GM23248 (cell line): ENCODE measurements at regions not wholly inside any gene's neighbourhood (a gene's known extent, or its start where the extent isn't known, plus 50 kb on each side); places are given as distances from the start of the nearest gene placed in this dataset.
"Not testable (repeated sequence)": the region's sequence is repeated elsewhere in the genome, so short reads cannot be mapped to it uniquely, and the experiment has no call there.

ENCODE experiments used
- DNase-seq: peaks from one replicate; pipeline ENCODE4 v3.0.0-alpha.2; 2015
- H2AFZ ChIP-seq: fragments of 200-600 bp; sonication (generic); 2 replicates; pipeline ENCODE4 v1.6.1; 2016; ENCODE audit warnings: antibody characterized with exemption
- H3F3A ChIP-seq: fragments of 200-600 bp; sonication (generic); 2 replicates; pipeline ENCODE4 v1.6.1; 2016; ENCODE audit warnings: mild to moderate bottlenecking, antibody characterized with exemption, mixed run types; ENCODE audit not compliant: insufficient read depth
- H3K27ac ChIP-seq: fragments of 200-600 bp; sonication (generic); 2 replicates; pipeline ENCODE4 v1.5.1; 2016; ENCODE audit warnings: mild to moderate bottlenecking
- H3K27me3 ChIP-seq: fragments of 200-600 bp; sonication (generic); replicated peaks from 2 replicates; pipeline ENCODE4 v1.6.1; 2016; ENCODE audit warnings: mild to moderate bottlenecking; ENCODE audit not compliant: insufficient read depth
- H3K36me3 ChIP-seq: fragments of 200-600 bp; sonication (generic); 2 replicates; pipeline ENCODE4 v1.6.1; 2016; ENCODE audit warnings: low read depth, mild to moderate bottlenecking
- H3K4me1 ChIP-seq: fragments of 200-600 bp; sonication (generic); 2 replicates; pipeline ENCODE4 v1.6.1; 2016; ENCODE audit warnings: mild to moderate bottlenecking; ENCODE audit not compliant: insufficient read depth
- H3K4me2 ChIP-seq: fragments of 200-600 bp; sonication (generic); one replicate; pipeline ENCODE4 v1.6.1; 2016; ENCODE audit warnings: mild to moderate bottlenecking; ENCODE audit not compliant: unreplicated experiment
- H3K4me3 ChIP-seq: fragments of 200-600 bp; sonication (generic); 2 replicates; pipeline ENCODE4 v1.5.1; 2016; ENCODE audit warnings: mild to moderate bottlenecking
- H3K79me2 ChIP-seq: fragments of 200-600 bp; sonication (generic); 2 replicates; pipeline ENCODE4 v1.6.1; 2016; ENCODE audit warnings: mild to moderate bottlenecking; ENCODE audit not compliant: insufficient read depth
- H3K9ac ChIP-seq: fragments of 200-600 bp; sonication (generic); 2 replicates; pipeline ENCODE4 v1.6.1; 2016; ENCODE audit warnings: mild to moderate bottlenecking
- H3K9me2 ChIP-seq: fragments of 200-600 bp; sonication (generic); 2 replicates; pipeline ENCODE4 v1.6.1; 2016; ENCODE audit warnings: mixed run types, mild to moderate bottlenecking, moderate library complexity; ENCODE audit not compliant: insufficient read depth
- H3K9me3 ChIP-seq: fragments of 200-600 bp; sonication (generic); one replicate; pipeline ENCODE4 v1.6.1; 2017; ENCODE audit warnings: low read depth
- H4K20me1 ChIP-seq: fragments of 200-600 bp; sonication (generic); 2 replicates; pipeline ENCODE4 v1.6.0; 2016; ENCODE audit not compliant: insufficient read depth
- EZH2 ChIP-seq: fragments of 200-600 bp; sonication (generic); IDR thresholded peaks from 2 replicates; pipeline ENCODE4 v1.6.1; 2018; ENCODE audit warnings: antibody characterized with exemption, mild to moderate bottlenecking; ENCODE audit not compliant: insufficient read depth, poor library complexity, severe bottlenecking
- EZH2phosphoT487 ChIP-seq: fragments of 200-600 bp; sonication (generic); IDR thresholded peaks from 2 replicates; pipeline ENCODE4 v1.6.1; 2018; ENCODE audit warnings: antibody characterized with exemption, moderate library complexity, mild to moderate bottlenecking, low read depth; ENCODE audit not compliant: insufficient read depth
- WGBS, 2 experiments: methylation state at CpG; one replicate each; pipeline ENCODE4 v1.1.6; 2015 to 2017; ENCODE audit warnings: low lambda C conversion rate in 2 of 2, low coverage in 1 of 2; ENCODE audit errors: missing lambda C conversion rate in 2 of 2; 5-methylcytosine and 5-hydroxymethylcytosine counted together
- in situ Hi-C: fragments of 300-500 bp; cut with MboI; formaldehyde crosslinking; loops from 2 replicates; pipeline ENCODE4 v1.15.0; 2020

DNA sequence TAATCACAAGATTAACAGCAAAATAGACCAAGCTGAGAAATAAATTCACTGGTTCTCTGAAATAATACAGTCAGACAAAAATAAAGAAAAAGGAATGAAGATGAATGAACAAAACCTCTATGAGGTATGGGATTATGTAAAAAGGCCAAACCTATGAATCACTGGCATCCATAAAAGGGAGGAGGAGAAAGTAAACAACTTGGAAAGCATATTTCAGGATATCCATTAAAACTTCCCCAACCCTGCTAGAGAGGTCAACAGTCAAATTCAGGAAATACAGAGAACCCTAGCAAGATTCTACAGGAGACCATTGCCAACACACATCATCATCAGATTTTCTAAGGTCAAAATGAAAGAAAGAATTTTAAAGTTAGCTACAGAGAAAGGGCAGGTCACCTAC, 649.7 kb upstream of the CBLB start:
- DNase-seq = peak; percentile 50
- H3K79me2 ChIP-seq = no peaks in the 10 kb centered on the region
- peak overlapping the region; percentile 12 for H3K4me2 ChIP-seq
- no peaks in the 10 kb centered on the region for H3K27me3 ChIP-seq
- H2AFZ ChIP-seq = peak overlapping the region; percentile 34
- no peak overlapping the region for H3K9ac ChIP-seq
- peaks cover 4% of the 10 kb centered on the region; the same call in 1 of the 2 replicates for H3F3A ChIP-seq
- in situ Hi-C loops = no loop called here
- H3K36me3 ChIP-seq = no peaks in the 10 kb centered on the region
- no peaks in the 10 kb centered on the region for H3K9me3 ChIP-seq
- H3K9me2 ChIP-seq = peaks cover 11% of the 10 kb centered on the region; the same call in 1 of the 2 replicates
- H3K4me3 ChIP-seq = no peak overlapping the region
- H3K4me1 ChIP-seq = peaks cover 9% of the 10 kb centered on the region
- H4K20me1 ChIP-seq = no peaks in the 10 kb centered on the region
- TF ChIP-seq EZH2phosphoT487 = no peak
- TF ChIP-seq EZH2 = no peak
- H3K27ac ChIP-seq = 0 out of 2 replicates have a peak overlapping the region, but pooled peaks have one; percentile 9

DNA sequence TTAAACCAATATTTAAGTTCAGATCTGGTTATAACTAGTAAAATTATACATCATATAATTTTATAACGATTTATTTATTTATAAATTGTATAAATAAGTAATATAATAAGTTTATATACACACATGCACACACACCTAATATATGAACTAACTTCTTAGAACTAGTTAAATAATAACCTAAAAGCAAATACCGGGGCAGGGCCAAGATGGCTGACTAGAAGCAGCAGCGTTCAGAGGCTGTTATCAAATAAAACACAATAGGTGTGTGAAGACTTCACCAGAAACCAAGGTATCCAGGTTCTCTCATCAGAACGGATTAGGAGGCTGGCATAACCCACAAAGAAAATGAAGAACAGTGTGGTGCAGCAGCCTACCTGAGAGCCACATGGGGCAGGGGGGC, 653.6 kb upstream of the CBLB start:
- Histone ChIP-seq H3K4me2 (no peak overlapping the region), H3K27ac (no peak overlapping the region), H3K79me2 (no peaks in the 10 kb centered on the region), H3K4me1 (peaks cover 9% of the 10 kb centered on the region), H3K9me3 (no peaks in the 10 kb centered on the region), H4K20me1 (no peaks in the 10 kb centered on the region), H3K4me3 (no peak overlapping the region), H3K27me3 (no peaks in the 10 kb centered on the region), H3F3A (peaks cover 4% of the 10 kb centered on the region; the same call in 1 of the 2 replicates), H3K36me3 (no peaks in the 10 kb centered on the region), H3K9ac (no peak overlapping the region), H2AFZ (no peak overlapping the region), H3K9me2 (peaks cover 11% of the 10 kb centered on the region; the same call in 1 of the 2 replicates)
- in situ Hi-C loops = no loop called here
- no peak for DNase-seq
- no peak for TF ChIP-seq EZH2
- TF ChIP-seq EZH2phosphoT487 = no peak
- WGBS, 2 experiments = 74 to 79% methylated on average over 4 of the region's 4 CpGs

GRCh38 chr3:106528932-106529331, 660.1 kb upstream of the CBLB start:
- Histone ChIP-seq H3K9me3 (no peaks in the 10 kb centered on the region), H3K9ac (no peak overlapping the region), H3K27ac (no peak overlapping the region), H3K4me1 (0 out of 2 replicates have a peak, but pooled peaks cover 8% of the 10 kb centered on the region), H3K27me3 (no peaks in the 10 kb centered on the region), H3F3A (no peaks in the 10 kb centered on the region), H2AFZ (no peak overlapping the region), H4K20me1 (no peaks in the 10 kb centered on the region), H3K79me2 (no peaks in the 10 kb centered on the region), H3K36me3 (no peaks in the 10 kb centered on the region), H3K4me2 (no peak overlapping the region), H3K9me2 (no peaks in the 10 kb centered on the region), H3K4me3 (no peak overlapping the region)
- in situ Hi-C loops = no loop called here
- no peak for TF ChIP-seq EZH2phosphoT487
- TF ChIP-seq EZH2 = no peak
- no peak for DNase-seq
- 83 to 85% methylated on average over 4 of the region's 4 CpGs for WGBS, 2 experiments

DNA sequence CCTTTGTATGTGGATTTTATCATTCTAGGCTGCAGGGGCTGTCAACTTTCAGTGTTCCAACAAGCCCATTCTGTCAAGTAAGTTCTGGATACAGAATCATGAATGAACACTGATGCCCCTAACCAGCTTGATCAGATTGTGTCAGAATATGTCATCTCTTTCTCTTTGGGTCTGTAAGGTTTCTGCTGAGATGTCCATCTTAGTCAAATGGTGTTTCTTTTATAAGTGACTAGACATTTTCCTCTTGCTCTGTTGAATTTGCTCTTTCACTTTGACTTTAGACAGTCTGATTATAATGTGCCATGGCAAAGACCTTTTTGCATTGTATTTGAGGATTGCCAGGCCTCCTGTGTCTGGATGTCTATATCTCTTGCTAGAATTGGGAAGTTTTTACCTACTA, 660.9 kb upstream of the CBLB start:
- TF ChIP-seq EZH2phosphoT487 (no peak), EZH2 (no peak)
- H3F3A ChIP-seq = no peaks in the 10 kb centered on the region
- H4K20me1 ChIP-seq = no peaks in the 10 kb centered on the region
- 0 out of 2 replicates have a peak, but pooled peaks cover 8% of the 10 kb centered on the region for H3K4me1 ChIP-seq
- H3K27ac ChIP-seq = no peak overlapping the region
- no peak overlapping the region for H3K4me3 ChIP-seq
- no peak overlapping the region for H2AFZ ChIP-seq
- no peaks in the 10 kb centered on the region for H3K9me3 ChIP-seq
- no peaks in the 10 kb centered on the region for H3K36me3 ChIP-seq
- H3K9me2 ChIP-seq = no peaks in the 10 kb centered on the region
- in situ Hi-C loops = no loop called here
- no peaks in the 10 kb centered on the region for H3K27me3 ChIP-seq
- H3K4me2 ChIP-seq = no peak overlapping the region
- no peak for DNase-seq
- H3K79me2 ChIP-seq = no peaks in the 10 kb centered on the region
- H3K9ac ChIP-seq = no peak overlapping the region

- 94% methylated on average over 1 of the region's 1 CpG for WGBS, 2 experiments
- no peak overlapping the region for H2AFZ ChIP-seq
- no peak for TF ChIP-seq EZH2phosphoT487
- H3K36me3 ChIP-seq = no peaks in the 10 kb centered on the region
- no peaks in the 10 kb centered on the region for H3K9me2 ChIP-seq
- H3K27ac ChIP-seq = no peak overlapping the region
- H3F3A ChIP-seq = no peaks in the 10 kb centered on the region
- no peaks in the 10 kb centered on the region for H3K9me3 ChIP-seq
- H3K9ac ChIP-seq = no peak overlapping the region
- no peaks in the 10 kb centered on the region for H4K20me1 ChIP-seq
- in situ Hi-C loops = no loop called here
- H3K4me2 ChIP-seq = no peak overlapping the region
- no peaks in the 10 kb centered on the region for H3K27me3 ChIP-seq
- DNase-seq = no peak
- no peaks in the 10 kb centered on the region for H3K79me2 ChIP-seq
- H3K4me1 ChIP-seq = 0 out of 2 replicates have a peak, but pooled peaks cover 8% of the 10 kb centered on the region
- H3K4me3 ChIP-seq = no peak overlapping the region
Observed at GRCh38 chr3:106530367-106530766, 661.6 kb upstream of the CBLB start.

DNA sequence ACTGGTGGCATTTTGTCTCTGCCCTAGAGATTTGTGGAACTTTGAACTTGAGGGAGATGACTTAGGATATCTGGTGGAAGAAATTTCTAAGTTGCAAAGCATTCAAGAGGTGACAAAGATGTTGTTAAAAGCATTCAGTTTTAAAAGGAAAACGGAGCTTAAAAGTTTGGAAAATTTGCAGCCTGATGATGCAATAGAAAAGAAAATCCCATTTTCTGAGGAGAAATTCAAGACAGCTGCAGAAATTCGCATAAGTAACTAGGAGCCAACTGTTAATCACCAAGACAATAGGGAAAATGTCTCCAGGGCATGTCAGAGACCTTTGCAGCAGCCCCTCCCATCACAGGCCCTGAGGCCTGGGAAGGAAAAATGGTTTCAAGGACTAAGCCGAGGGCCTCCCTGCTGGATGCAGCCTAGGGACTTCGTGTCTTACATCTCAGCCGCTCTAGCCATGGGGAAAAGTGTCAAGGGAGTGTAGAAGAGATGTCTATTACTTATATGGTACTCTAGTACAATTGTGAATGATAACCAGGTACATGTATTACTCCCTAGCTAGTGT, 663.0 kb upstream of the CBLB start:
- H3K9me2 ChIP-seq, H3K4me3 ChIP-seq, H3K27me3 ChIP-seq, H3K79me2 ChIP-seq, in situ Hi-C loops, H3K27ac ChIP-seq, H3K4me2 ChIP-seq, DNase-seq, H3K36me3 ChIP-seq, H3F3A ChIP-seq, H2AFZ ChIP-seq, H3K9ac ChIP-seq, H3K4me1 ChIP-seq, H3K9me3 ChIP-seq, H4K20me1 ChIP-seq: not testable (repeated sequence)
- 71 to 73% methylated on average over 5 of the region's 5 CpGs for WGBS, 2 experiments
